ENCODE measurements at regions not wholly inside any gene's neighbourhood (a gene's known extent, or its start where the extent isn't known, plus 50 kb on each side); places are given as distances from the start of the nearest gene placed in this dataset.
"Not testable (repeated sequence)": the region's sequence is repeated elsewhere in the genome, so short reads cannot be mapped to it uniquely, and the experiment has no call there.

DNA sequence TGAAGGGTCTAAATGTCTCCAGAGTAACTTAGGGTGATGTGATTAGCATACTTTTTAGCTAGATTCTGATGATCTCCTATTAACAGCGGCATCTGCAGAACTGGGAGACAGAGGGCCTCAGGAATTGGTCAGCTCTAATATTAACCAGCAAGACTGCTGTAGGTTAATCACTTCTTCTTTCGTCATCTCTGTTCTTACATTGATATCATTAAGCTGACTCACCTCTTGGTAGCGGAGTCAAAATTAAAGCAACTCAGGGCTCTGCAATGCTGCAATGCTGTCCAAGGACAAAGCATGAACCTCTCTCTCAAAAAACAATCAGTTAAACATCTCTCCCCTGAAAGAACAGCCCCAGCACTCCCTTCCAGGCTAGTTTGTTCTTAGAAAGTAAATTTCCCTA is 57.5 kb upstream of the TRA2B start:
- DNase-seq (ENCODE audit: low spot score): peak; percentile 26

GRCh38 chr3:185992831-185993374 is 55.1 kb upstream of the TRA2B start:
- DNase-seq (ENCODE audit: low spot score): peak; percentile 49

DNA sequence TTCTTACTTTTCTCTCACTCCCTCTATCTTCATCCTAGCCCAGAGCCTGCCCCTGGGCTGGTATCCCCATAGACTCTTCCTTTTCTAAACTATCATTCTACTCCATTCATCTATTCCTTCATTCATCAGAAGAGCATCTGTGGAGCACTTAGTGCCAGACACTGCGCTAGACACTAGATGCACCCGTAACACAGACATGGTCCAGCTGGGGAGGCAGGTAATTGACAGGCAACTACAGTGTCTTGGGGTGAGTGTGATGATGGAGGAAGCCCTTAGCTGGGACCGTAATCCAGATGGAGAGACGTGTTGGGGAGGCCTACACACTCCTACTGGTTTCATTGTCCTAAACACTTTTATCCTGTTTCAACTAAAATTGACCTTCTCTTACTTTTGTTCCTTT is 53.2 kb upstream of the TRA2B start:
- not testable (repeated sequence) for DNase-seq (ENCODE audit: low spot score)

- DNase-seq (ENCODE audit: low spot score): no peak
Observed at GRCh38 chr3:185989511-185989910, 51.7 kb upstream of the TRA2B start.

GRCh38 chr3:185988816-185989175 is 51.0 kb upstream of the TRA2B start:
- DNase-seq (ENCODE audit: low spot score): no peak

GRCh38 chr3:185988080-185988815 is 50.4 kb upstream of the TRA2B start:
- no peak for DNase-seq (ENCODE audit: low spot score)

All from hepatic stellate cell (primary cell).